ENCODE measurements at regions not wholly inside any gene's neighbourhood (a gene's known extent, or its start where the extent isn't known, plus 50 kb on each side); places are given as distances from the start of the nearest gene placed in this dataset.
A peak's percentile ranks its signal among the peaks of the same experiment; 100 is the strongest.

DNA sequence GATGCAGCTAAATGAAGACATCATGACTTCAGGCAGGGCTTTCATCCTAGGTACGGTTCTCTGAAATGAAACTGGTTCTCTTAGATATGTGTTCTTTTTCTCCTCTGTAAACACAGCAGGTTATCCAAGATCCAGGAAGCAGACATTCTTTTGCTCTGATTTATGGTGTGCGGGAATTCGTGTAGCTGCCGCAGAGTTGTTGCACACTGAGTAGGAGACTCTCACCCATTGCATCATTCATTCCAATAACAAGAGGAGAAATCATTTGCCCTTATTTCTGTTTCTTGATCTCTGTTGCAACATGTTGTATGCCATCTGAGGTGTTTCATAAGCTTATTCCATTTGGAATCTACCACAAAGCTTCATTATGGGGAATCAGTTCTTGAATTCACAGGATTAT, 133.6 kb upstream of the VCX2 start:
- Histone ChIP-seq H3K9me3 (no peaks in the 10 kb centered on the region), H3K27ac (no peak overlapping the region), H3K36me3 (no peaks in the 10 kb centered on the region), H3K27me3 (no peaks in the 10 kb centered on the region), H3K4me3 (no peak overlapping the region), H3K4me1 (no peaks in the 10 kb centered on the region)
- TF ChIP-seq POLR2AphosphoS5 (IDR thresholded peaks at IDR 0.05) (no peak), EP300 (IDR thresholded peaks at IDR 0.05) (no peak), POLR2A (IDR thresholded peaks at IDR 0.05) (no peak)
- TF ChIP-seq, protein P1, sequence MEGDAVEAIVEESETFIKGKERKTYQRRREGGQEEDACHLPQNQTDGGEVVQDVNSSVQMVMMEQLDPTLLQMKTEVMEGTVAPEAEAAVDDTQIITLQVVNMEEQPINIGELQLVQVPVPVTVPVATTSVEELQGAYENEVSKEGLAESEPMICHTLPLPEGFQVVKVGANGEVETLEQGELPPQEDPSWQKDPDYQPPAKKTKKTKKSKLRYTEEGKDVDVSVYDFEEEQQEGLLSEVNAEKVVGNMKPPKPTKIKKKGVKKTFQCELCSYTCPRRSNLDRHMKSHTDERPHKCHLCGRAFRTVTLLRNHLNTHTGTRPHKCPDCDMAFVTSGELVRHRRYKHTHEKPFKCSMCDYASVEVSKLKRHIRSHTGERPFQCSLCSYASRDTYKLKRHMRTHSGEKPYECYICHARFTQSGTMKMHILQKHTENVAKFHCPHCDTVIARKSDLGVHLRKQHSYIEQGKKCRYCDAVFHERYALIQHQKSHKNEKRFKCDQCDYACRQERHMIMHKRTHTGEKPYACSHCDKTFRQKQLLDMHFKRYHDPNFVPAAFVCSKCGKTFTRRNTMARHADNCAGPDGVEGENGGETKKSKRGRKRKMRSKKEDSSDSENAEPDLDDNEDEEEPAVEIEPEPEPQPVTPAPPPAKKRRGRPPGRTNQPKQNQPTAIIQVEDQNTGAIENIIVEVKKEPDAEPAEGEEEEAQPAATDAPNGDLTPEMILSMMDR (IDR thresholded peaks at IDR 0.05) = no peak
- DNase-seq = no peak
- WGBS, 5 donors = 83 to 90% (median 87%) methylated on average over 4 of the region's 4 CpGs
- intact Hi-C loops (cut with DNase I; ENCODE audit: low total_unique reads) = no loop called here

DNA sequence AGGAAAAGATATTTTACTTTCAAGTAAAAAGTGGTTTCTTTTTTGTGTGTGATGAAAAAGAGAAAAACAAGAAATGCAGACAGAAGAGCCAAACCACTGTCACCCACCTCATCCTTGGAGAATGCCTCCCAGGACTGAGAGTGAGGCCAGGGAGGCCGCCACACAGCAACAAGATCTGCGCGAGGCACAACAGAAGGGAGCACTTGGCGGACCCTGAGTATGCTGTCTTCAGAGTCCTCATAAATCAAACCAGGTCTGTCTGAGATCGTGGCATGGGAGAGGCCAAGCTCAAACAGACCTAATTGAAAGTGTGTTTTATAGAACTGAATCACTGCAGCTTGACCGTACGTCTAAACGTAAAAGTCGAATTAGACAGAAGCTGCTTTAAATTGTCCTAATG, 134.3 kb upstream of the VCX2 start:
- Histone ChIP-seq H3K36me3 (no peaks in the 10 kb centered on the region), H3K27ac (no peak overlapping the region), H3K4me1 (no peaks in the 10 kb centered on the region), H3K27me3 (no peaks in the 10 kb centered on the region), H3K9me3 (no peaks in the 10 kb centered on the region), H3K4me3 (no peak overlapping the region)
- TF ChIP-seq, protein P1 (IDR thresholded peaks at IDR 0.05) = no peak
- TF ChIP-seq POLR2A (IDR thresholded peaks at IDR 0.05) (no peak), POLR2AphosphoS5 (IDR thresholded peaks at IDR 0.05) (no peak), EP300 (IDR thresholded peaks at IDR 0.05) (no peak)
- DNase-seq = peak in 1 of 2 donors; percentile 9
- intact Hi-C loops (cut with DNase I; ENCODE audit: low total_unique reads) = no loop called here
- 84 to 89% (median 86%) methylated on average over 9 of the region's 9 CpGs for WGBS, 5 donors

DNA sequence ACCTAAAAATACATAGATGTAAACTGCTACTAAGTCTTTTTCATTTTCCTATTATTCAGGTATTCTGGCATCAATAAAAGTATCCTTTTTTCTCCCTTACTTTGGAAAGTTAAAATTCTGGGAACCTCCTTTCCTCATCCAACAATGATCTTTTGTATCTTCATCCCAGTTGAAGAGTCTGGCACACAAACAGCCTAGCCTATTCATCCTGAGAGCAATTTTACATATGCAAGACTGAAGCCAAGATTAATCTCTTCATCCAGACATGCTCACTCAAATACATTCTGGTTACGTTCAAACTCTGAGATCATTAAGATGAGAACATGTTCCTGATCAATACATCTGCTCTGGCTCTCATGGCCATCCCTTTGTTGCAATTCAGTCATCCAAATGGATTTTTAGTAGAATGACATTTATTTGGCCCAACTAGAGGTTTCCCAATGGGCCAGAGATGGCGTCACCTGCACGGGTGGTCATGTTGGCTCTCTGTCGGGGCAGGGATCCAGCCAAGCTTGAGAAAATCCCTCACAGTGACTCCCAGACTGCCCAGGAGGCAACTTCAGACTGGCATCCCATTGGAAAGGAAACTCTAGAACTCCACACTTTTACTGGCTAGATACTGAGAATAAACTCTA, 135.3 kb upstream of the VCX2 start:
- intact Hi-C loops (cut with DNase I; ENCODE audit: low total_unique reads) = no loop called here
- DNase-seq = no peak
- no peak overlapping the region for H3K27ac ChIP-seq
- WGBS, 5 donors = 89 to 96% (median 94%) methylated on average over 4 of the region's 4 CpGs
- no peaks in the 10 kb centered on the region for H3K36me3 ChIP-seq
- no peaks in the 10 kb centered on the region for H3K27me3 ChIP-seq
- H3K9me3 ChIP-seq = no peaks in the 10 kb centered on the region
- TF ChIP-seq POLR2AphosphoS5 (IDR thresholded peaks at IDR 0.05) (no peak), EP300 (IDR thresholded peaks at IDR 0.05) (no peak), POLR2A (IDR thresholded peaks at IDR 0.05) (no peak)
- TF ChIP-seq, protein P1 (IDR thresholded peaks at IDR 0.05) = no peak
- H3K4me3 ChIP-seq = no peak overlapping the region
- H3K4me1 ChIP-seq = no peaks in the 10 kb centered on the region

DNA sequence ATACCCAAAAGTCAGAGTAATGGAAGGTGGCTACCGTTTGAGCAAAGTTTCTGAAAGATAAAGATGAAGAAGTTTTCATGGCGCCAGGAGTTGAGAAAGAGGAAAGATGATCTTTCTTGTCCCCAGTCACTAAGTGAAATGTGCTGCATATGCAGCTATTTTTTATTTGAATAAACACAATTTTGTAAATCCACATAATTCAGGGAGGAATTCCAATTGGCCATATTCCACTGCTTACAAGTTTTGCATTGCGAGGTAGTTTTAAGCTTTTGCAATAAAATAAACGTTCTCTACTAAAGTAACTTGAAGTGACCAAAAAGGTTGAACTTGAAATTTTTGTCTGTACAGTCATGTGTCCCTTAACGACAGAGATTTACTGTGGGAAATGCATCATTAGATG, 139.3 kb upstream of the VCX2 start:
- 64 to 90% (median 78%) methylated on average over 4 to 5 of the region's 5 CpGs for WGBS, 5 donors

More for the DNA sequence above, 139.3 kb upstream of the VCX2 start:
- Histone ChIP-seq H3K4me3 (no peak overlapping the region), H3K9me3 (peaks cover 0 to 8% (median 0%) of the 10 kb centered on the region in 4 donors), H3K27ac (no peak overlapping the region), H3K36me3 (no peaks in the 10 kb centered on the region), H3K4me1 (no peaks in the 10 kb centered on the region), H3K27me3 (no peaks in the 10 kb centered on the region)
- DNase-seq = peak in 1 of 2 donors; percentile 15
- intact Hi-C loops (cut with DNase I; ENCODE audit: low total_unique reads) = no loop called here
- TF ChIP-seq, protein P1 (IDR thresholded peaks at IDR 0.05) = no peak
- TF ChIP-seq EP300 (IDR thresholded peaks at IDR 0.05) = no peak
- TF ChIP-seq POLR2A (IDR thresholded peaks at IDR 0.05) = no peak
- TF ChIP-seq POLR2AphosphoS5 (IDR thresholded peaks at IDR 0.05) = no peak

All from stomach (tissue), 8 donors.